HUES64 (cell line): ENCODE measurements at regions not wholly inside any gene's neighbourhood (a gene's known extent, or its start where the extent isn't known, plus 50 kb on each side); places are given as distances from the start of the nearest gene placed in this dataset.

Experiments
- H3K27ac ChIP-seq: 2 replicates; pipeline ENCODE4 v1.7.0; 2013; ENCODE audit warnings: low read depth, low read length, inconsistent platforms
- H3K27me3 ChIP-seq: 2 replicates; pipeline ENCODE4 v1.6.1; 2013; ENCODE audit warnings: mild to moderate bottlenecking, low read length; ENCODE audit not compliant: insufficient read depth
- H3K36me3 ChIP-seq: 2 replicates; pipeline ENCODE4 v1.6.1; 2013; ENCODE audit warnings: mild to moderate bottlenecking, low read length; ENCODE audit not compliant: insufficient read depth
- H3K4me1 ChIP-seq: 2 replicates; pipeline ENCODE4 v1.6.1; 2013; ENCODE audit warnings: mild to moderate bottlenecking, low read length, moderate library complexity; ENCODE audit not compliant: insufficient read depth
- H3K4me3 ChIP-seq: 2 replicates; pipeline ENCODE4 v1.5.1; 2013; ENCODE audit warnings: mild to moderate bottlenecking, low read length, moderate library complexity
- H3K9ac ChIP-seq: 2 replicates; pipeline ENCODE4 v1.6.1; 2013; ENCODE audit warnings: mild to moderate bottlenecking, low read depth, low read length
- H3K9me3 ChIP-seq: 2 replicates; pipeline ENCODE4 v1.6.1; 2013; ENCODE audit warnings: low read depth, low read length; ENCODE audit not compliant: insufficient read depth
- WGBS: fragments of 150-250, 120-280 bp; methylation state at CpG from one replicate; pipeline ENCODE4 v1.1.7; 2013; ENCODE audit warnings: missing lambda C conversion rate; 5-methylcytosine and 5-hydroxymethylcytosine counted together

DNA sequence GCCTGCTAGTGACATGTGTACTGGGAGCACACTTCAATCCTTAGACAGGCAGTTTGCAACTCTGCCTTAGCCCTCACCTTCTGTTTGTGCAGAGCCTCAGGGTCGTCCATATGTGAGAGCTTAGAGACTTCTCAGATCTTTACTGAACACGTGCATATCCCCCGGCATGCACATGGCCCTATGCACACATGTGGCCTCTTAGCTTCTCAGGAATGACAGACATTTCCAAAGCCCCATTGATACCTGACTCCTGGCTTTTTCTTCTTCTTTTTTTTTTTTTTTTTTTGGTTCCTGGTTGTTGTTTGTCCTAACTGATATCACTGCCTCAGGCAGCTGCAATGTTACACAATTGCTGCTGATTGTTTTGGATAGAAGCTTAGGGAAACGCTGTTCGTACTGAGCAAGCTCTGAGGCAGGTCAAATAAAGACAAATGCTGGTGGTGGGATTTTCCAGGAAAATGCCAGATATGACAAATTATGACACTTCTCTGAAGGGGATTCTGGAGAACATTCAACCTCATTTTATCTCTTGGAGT is 107.2 kb upstream of the RGMA start:
- Histone ChIP-seq H3K27ac (no peak overlapping the region), H3K27me3 (no peaks in the 10 kb centered on the region), H3K4me3 (no peak overlapping the region), H3K9me3 (no peaks in the 10 kb centered on the region), H3K36me3 (no peaks in the 10 kb centered on the region), H3K4me1 (peaks cover 12% of the 10 kb centered on the region; the same call in 1 of the 2 replicates), H3K9ac (no peak overlapping the region)
- WGBS: 64% methylated on average over 5 of the region's 5 CpGs

DNA sequence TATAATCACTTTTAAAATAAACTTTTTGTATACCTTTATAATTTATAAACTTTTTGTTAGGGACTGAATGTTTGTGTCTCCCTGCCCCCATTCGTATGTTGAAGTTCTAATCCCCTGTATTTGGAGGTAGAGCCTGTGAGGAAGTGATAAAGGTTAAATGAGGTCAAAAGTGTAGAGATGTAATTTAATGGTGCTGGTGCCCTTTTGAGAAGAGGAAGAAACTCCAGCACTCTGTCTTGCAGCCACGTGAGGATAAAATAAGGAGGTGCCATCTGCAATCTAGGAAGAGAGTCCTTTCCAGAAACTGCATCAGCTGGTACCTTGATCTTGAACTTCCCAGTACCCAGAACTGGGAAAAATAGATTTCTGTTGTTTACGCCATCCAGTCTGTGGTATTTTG is 106.1 kb upstream of the RGMA start:
- Histone ChIP-seq H3K9ac (no peak overlapping the region), H3K9me3 (no peaks in the 10 kb centered on the region), H3K36me3 (no peaks in the 10 kb centered on the region), H3K4me3 (no peak overlapping the region), H3K27me3 (no peaks in the 10 kb centered on the region), H3K27ac (no peak overlapping the region), H3K4me1 (peaks cover 9% of the 10 kb centered on the region)
- 77% methylated on average over 2 of the region's 3 CpGs for WGBS

DNA sequence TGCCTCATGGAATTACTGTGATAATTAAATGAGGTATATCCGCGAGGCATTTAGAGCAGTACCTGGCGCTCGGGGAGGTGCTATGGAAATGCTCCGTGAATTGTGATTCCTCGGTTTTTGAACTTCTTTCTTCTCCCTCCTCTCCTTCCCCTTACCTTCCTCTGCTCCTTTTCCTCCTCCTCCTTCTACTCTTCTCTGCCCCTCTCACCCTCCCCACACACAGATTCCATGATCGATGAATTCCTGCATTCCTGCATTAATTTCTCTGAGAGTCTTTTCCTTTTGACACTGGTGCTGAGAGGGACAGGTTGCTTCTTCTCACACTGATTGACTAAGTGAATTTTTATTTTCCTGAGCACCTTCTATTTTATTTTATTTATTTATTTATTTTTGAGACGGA is 101.2 kb upstream of the RGMA start:
- H3K4me1 ChIP-seq: peaks cover 34% of the 10 kb centered on the region
- no peaks in the 10 kb centered on the region; the same call in 1 of the 2 replicates for H3K27me3 ChIP-seq
- no peak overlapping the region for H3K4me3 ChIP-seq

DNA sequence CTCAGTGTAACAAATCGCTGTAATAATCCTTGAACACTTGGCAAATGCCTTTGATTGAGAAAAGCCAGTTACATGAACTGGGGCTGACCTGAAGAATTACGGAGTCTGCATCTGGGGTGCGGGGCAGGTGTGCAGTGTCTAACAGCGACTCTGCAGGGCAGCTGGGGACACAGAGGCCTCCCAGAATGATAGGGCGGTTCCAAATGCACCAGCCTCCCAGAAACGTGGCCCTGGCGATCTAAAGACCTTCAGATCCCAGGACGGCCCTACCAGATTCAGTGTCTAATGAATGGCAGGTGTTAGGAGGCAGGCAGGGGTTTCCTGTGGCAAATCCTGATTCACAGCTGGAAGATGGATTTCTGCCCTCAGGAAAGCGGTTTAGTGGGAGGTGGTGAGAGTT is 100.5 kb upstream of the RGMA start:
- Histone ChIP-seq H3K9ac (no peak overlapping the region), H3K27ac (no peak overlapping the region; the same call in 1 of the 2 replicates), H3K27me3 (no peaks in the 10 kb centered on the region; the same call in 1 of the 2 replicates), H3K4me1 (peaks cover 34% of the 10 kb centered on the region), H3K36me3 (no peaks in the 10 kb centered on the region), H3K9me3 (no peaks in the 10 kb centered on the region), H3K4me3 (no peak overlapping the region)
- 6% methylated on average over 9 of the region's 9 CpGs for WGBS

More for the DNA sequence above, 101.2 kb upstream of the RGMA start:
- Histone ChIP-seq H3K27ac (no peak overlapping the region), H3K9me3 (no peaks in the 10 kb centered on the region), H3K9ac (no peak overlapping the region), H3K36me3 (no peaks in the 10 kb centered on the region)
- 50% methylated on average over 8 of the region's 8 CpGs for WGBS

DNA sequence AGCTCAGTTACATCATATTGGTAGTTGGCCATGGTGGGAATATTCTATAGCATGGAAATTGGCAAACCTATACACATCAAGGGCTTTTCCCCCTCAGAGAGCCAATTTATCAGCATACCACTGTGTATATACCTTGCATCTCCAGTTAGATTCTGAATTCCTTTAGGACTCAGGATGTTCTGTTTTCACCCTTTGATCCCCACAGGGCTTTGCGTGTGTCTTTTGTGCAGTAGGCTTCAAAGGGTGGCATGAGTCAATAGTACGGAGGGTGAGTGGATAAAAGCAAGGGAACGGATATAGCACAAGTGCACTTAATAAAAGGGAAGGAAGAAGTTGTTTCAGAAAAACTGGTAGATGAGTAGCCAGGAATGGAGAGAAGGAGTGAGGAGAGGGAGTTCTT is 99.2 kb upstream of the RGMA start:
- H3K27me3 ChIP-seq: no peaks in the 10 kb centered on the region; the same call in 1 of the 2 replicates
- no peaks in the 10 kb centered on the region for H3K9me3 ChIP-seq
- WGBS: 53% methylated on average over 3 of the region's 3 CpGs
- H3K4me1 ChIP-seq: peaks cover 40% of the 10 kb centered on the region
- H3K36me3 ChIP-seq: no peaks in the 10 kb centered on the region
- no peak overlapping the region for H3K4me3 ChIP-seq
- no peak overlapping the region for H3K27ac ChIP-seq
- no peak overlapping the region for H3K9ac ChIP-seq

DNA sequence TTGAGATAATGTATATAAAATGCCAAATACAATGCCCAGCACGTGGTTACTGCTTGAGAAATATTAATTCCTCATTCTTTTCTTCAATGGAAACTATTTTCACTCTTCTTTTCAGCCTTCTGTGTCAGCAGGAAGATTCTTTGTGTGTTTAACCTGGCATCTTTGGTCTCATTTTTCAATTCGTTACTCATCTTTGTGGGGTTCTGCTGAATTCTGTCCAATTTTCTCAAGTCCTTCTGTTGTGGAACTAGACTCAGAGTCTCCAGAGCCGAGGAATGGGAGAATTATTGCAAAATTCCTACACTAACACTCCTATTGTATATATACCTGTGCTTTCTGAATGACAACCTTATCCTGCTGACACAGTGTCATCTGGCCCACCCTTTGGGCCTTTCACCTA is 96.8 kb upstream of the RGMA start:
- H3K4me3 ChIP-seq: no peak overlapping the region
- H3K9me3 ChIP-seq: no peaks in the 10 kb centered on the region
- H3K9ac ChIP-seq: no peak overlapping the region
- H3K4me1 ChIP-seq: peaks cover 45% of the 10 kb centered on the region
- H3K36me3 ChIP-seq: no peaks in the 10 kb centered on the region
- 95% methylated on average over 3 of the region's 3 CpGs for WGBS
- no peaks in the 10 kb centered on the region; the same call in 1 of the 2 replicates for H3K27me3 ChIP-seq
- H3K27ac ChIP-seq: no peak overlapping the region

DNA sequence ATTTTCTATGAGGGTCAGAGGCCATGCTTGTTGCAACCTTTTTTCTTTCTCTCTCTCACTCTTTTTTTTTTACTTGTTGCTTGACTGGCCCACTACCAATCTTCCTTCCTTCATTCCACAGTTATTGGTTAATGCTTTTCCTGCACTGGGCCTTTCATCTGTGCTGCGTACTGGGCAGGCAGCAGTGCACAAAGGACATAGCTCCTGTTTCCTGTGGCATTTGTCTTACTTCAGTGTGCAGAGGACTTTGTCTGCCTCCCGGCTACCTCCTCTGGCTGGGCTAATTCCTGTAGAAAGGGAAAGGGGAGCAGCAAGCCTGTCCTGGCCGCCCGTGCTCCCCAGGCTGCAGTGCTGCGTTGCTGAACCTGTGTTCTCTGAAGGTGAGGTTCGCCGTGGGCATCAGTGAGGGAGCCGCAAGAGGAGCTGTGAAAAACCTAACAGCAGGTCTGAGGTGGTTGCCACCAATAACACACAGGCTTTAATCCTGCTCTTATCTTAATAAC is 93.7 kb upstream of the RGMA start:
- Histone ChIP-seq H3K27ac (no peak overlapping the region), H3K27me3 (no peaks in the 10 kb centered on the region), H3K4me3 (no peak overlapping the region), H3K36me3 (no peaks in the 10 kb centered on the region), H3K4me1 (peaks cover 33% of the 10 kb centered on the region), H3K9ac (no peak overlapping the region), H3K9me3 (no peaks in the 10 kb centered on the region)
- WGBS: 84% methylated on average over 8 of the region's 8 CpGs

DNA sequence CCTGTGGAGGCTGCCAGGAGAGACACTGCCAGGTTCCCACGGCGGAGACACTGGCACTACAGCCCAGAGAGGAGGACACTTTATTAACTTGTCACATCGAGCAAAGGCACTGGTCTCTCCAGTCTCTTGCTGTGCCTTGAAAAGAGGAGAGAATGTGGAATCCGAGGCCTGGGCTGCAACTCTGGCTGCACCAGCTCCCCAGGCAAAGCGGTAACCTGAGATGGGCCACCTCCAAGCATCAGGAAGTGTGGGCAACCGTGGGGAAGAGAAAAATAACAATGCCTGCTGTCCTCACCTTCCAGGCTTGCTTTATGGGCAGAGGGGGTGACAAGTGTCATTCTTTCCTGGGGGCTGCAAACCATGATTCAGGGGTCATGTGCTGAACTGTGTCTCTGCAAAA is 91.6 kb upstream of the RGMA start:
- Histone ChIP-seq H3K27ac (no peak overlapping the region), H3K27me3 (no peaks in the 10 kb centered on the region), H3K36me3 (no peaks in the 10 kb centered on the region), H3K4me3 (no peak overlapping the region), H3K4me1 (peaks cover 23% of the 10 kb centered on the region), H3K9me3 (no peaks in the 10 kb centered on the region), H3K9ac (no peak overlapping the region)
- 43% methylated on average over 6 of the region's 6 CpGs for WGBS

DNA sequence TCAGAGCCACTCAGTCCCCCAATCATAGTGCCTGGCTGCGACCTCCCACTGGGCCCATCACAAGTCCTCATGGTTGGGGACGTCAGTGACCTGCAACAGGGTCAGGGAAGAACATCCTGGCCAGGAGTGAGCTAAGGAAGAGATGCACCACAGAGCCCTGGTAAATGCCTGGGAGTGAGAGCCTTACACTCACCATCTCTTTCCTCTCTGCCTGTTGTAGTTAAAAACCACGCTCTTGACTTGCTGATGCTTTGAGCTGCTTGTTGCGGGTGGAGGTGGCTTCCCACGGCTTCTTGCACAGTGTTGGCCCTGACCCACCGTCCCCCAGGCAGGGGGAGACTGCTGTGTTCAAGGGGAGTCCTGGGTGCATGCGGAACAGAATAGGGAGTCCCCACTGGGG is 91.1 kb upstream of the RGMA start:
- H3K9ac ChIP-seq: no peak overlapping the region
- H3K4me1 ChIP-seq: peaks cover 23% of the 10 kb centered on the region
- H3K27me3 ChIP-seq: no peaks in the 10 kb centered on the region
- no peaks in the 10 kb centered on the region for H3K9me3 ChIP-seq
- H3K36me3 ChIP-seq: no peaks in the 10 kb centered on the region
- H3K4me3 ChIP-seq: no peak overlapping the region
- WGBS: 71% methylated on average over 7 of the region's 7 CpGs
- no peak overlapping the region for H3K27ac ChIP-seq

DNA sequence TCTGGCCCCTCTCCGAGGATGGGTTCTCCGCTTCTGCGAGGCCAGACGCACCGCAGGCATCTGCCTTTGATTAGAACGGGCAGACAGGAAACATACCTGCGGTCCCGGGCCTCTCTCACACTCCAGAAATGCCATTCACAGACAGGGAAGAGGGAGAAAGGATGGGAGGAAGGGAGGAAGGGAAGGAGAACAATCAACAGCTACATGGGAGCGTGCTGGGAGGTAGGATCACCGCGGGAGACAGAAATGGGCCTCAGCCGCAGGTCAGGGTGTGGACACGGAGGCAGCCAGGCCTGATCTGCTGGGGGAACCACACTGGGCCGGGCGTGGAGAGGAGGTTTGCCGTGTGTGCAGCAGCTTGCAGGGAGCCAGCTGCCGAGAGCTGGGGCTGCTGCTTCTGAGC is 90.7 kb upstream of the RGMA start:
- peaks cover 23% of the 10 kb centered on the region for H3K4me1 ChIP-seq
- no peaks in the 10 kb centered on the region for H3K36me3 ChIP-seq
- H3K9ac ChIP-seq: no peak overlapping the region
- H3K27me3 ChIP-seq: no peaks in the 10 kb centered on the region
- H3K27ac ChIP-seq: no peak overlapping the region
- H3K9me3 ChIP-seq: no peaks in the 10 kb centered on the region
- no peak overlapping the region for H3K4me3 ChIP-seq
- 34% methylated on average over 17 of the region's 17 CpGs for WGBS

DNA sequence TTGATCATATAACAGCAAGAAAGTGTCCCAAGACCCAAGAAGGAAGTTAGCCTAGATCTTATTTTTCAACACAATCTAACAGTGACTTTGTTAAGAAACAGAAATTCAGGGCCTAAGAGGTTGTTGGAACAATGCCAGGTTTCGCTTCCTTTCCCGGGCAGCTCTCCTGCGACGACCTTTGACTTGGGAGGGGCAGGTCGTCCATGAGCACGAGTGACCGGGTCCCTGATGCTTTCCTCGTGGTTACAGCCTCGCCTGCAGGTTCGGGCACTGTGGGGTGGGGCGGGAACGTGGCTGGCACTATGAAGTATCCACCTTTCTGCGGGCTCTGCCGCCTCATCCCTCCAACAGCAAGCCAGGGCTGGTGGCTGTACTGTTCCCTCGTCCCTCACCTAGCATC is 90.1 kb upstream of the RGMA start:
- no peaks in the 10 kb centered on the region for H3K9me3 ChIP-seq
- H3K4me1 ChIP-seq: peaks cover 23% of the 10 kb centered on the region
- no peaks in the 10 kb centered on the region for H3K36me3 ChIP-seq
- H3K4me3 ChIP-seq: no peak overlapping the region
- no peaks in the 10 kb centered on the region for H3K27me3 ChIP-seq
- WGBS: 84% methylated on average over 15 of the region's 15 CpGs
- H3K27ac ChIP-seq: no peak overlapping the region
- no peak overlapping the region for H3K9ac ChIP-seq

DNA sequence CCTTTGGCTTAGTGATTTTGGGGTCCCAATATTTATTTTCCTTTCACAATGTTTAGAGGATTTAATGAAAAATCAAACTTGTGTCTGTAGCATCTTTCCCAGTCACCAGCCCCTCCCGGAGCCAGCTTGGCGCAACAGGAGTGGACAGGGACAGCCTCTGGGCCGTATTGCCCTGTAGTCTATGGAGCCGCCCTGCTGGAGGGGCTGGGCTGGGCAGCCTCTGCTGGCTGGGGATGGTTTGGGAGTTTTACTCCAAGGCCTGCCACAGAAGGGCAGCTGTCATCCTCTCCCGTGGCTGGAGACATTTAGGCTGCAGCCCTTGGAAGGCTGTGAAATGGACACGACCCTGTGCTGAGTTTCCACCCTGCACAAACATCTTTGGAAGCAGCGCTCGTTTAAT is 89.4 kb upstream of the RGMA start:
- Histone ChIP-seq H3K36me3 (no peaks in the 10 kb centered on the region), H3K4me3 (no peak overlapping the region), H3K9me3 (no peaks in the 10 kb centered on the region), H3K4me1 (peaks cover 19% of the 10 kb centered on the region), H3K27me3 (no peaks in the 10 kb centered on the region), H3K9ac (no peak overlapping the region), H3K27ac (no peak overlapping the region)
- 94% methylated on average over 8 of the region's 8 CpGs for WGBS
